ENCODE measurements at regions not wholly inside any gene's neighbourhood (a gene's known extent, or its start where the extent isn't known, plus 50 kb on each side); places are given as distances from the start of the nearest gene placed in this dataset.

GRCh38 chr20:12762725-12763124, 246.0 kb upstream of the SPTLC3 start:
- TF ChIP-seq CTCF (IDR thresholded peaks at IDR 0.05; ENCODE audit: insufficient read depth, low read length) (no peak), POLR2AphosphoS5 (IDR thresholded peaks at IDR 0.05; ENCODE audit: low read depth) (no peak), GABPA (IDR thresholded peaks at IDR 0.05; ENCODE audit: low read depth) (no peak)

Measured in HL-60 (cell line).